ENCODE measurements at regions not wholly inside any gene's neighbourhood (a gene's known extent, or its start where the extent isn't known, plus 50 kb on each side); places are given as distances from the start of the nearest gene placed in this dataset.

DNA sequence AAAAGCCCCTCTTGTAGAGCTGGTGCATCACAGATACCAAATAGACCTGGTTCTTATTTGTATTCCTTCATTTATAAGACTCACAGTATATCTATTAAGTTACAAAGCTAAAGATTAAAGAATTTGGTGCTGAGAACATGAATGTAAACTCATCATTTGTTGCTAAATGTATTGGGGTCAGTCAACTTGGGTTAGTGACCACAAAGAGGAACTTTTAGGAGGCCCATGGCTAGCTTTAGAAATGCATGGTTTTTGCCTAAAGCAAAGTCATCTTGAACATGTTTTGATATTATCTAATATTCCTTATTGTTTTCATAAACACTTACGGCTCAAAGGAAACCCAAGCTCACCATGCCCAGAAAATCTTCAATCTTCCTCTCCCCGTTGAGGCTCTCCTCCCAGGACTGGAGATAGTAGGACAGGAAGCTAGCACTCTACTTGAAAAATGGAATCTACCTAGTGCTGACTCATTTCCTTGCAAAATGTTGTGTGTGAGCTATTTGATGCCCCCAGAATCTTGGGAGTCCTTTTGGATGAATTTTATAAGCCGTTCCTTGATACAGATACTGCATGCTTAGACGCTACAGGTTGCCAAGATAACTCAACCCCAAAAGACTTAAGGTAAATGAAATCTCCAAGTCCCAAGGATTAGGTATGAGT, 121.4 kb downstream of the BMP2 start:
- Histone ChIP-seq H3K36me3 (ENCODE audit: control insufficient read depth, insufficient read depth, low read length) (no peaks in the 10 kb centered on the region), H3K27ac (ENCODE audit: low read length) (no peak overlapping the region), H3K9me3 (ENCODE audit: control insufficient read depth, insufficient read depth, low read depth, low read length) (no peaks in the 10 kb centered on the region), H3K4me1 (ENCODE audit: control insufficient read depth, insufficient read depth, low read length) (no peaks in the 10 kb centered on the region), H3K4me3 (ENCODE audit: low read depth in 2 of 2, low read length in 2 of 2) (no peak overlapping the region), H3K27me3 (ENCODE audit: control insufficient read depth, insufficient read depth, low read length) (no peaks in the 10 kb centered on the region; the same call in 1 of the 2 replicates)
- DNase-seq (ENCODE audit: low read depth, low spot score) (no peak), ATAC-seq (no peak)
- ChIA-PET CTCF (no interaction called here), POLR2A (no interaction called here)
- intact Hi-C loops (cut with micrococcal nuclease; ENCODE audit: unreplicated experiment), result no loop called here
- TF ChIP-seq SIN3A (IDR thresholded peaks at IDR 0.05; ENCODE audit: borderline replicate concordance, insufficient read depth, low read depth, low read length), result no peak
- in situ Hi-C loops (cut with HindIII; ENCODE audit: low pct_unique_long_range_greater_than_20kb, low sequenced_read_pairs), result no loop called here
- no TSS peak for BruUV-seq (replicated peaks)

DNA sequence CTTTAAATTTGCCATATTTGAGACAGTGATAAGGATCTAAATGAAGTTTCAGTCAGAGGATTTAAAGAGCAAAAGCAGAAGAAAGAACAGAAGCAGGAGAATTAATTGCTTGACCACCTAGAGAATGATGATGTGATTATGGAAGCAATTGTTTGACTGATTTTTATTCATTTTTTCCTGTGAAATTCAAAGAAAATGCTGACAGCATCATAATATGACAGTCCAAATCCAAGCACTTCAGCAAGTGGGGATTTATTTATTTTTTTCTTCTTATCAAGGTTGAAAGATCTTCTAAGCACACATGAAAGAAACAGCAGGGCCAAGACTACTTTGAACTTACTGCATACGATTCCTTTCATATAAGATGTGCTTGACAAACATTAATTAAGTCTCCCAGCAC, 125.2 kb downstream of the BMP2 start:
- CTCF ChIA-PET, result no interaction called here
- in situ Hi-C loops (cut with HindIII; ENCODE audit: low pct_unique_long_range_greater_than_20kb, low sequenced_read_pairs), result no loop called here
- intact Hi-C loops (cut with micrococcal nuclease; ENCODE audit: unreplicated experiment), result no loop called here

More for the DNA sequence above, 125.2 kb downstream of the BMP2 start:
- BruUV-seq (replicated peaks), result no TSS peak
- ATAC-seq (no peak), DNase-seq (ENCODE audit: low read depth, low spot score) (no peak)
- Histone ChIP-seq H3K4me1 (ENCODE audit: control insufficient read depth, insufficient read depth, low read length) (no peaks in the 10 kb centered on the region), H3K27ac (ENCODE audit: low read length) (no peak overlapping the region), H3K36me3 (ENCODE audit: control insufficient read depth, insufficient read depth, low read length) (no peaks in the 10 kb centered on the region), H3K27me3 (ENCODE audit: control insufficient read depth, insufficient read depth, low read length) (no peaks in the 10 kb centered on the region), H3K4me3 (ENCODE audit: low read depth in 2 of 2, low read length in 2 of 2) (no peak overlapping the region), H3K9me3 (ENCODE audit: control insufficient read depth, insufficient read depth, low read depth, low read length) (no peaks in the 10 kb centered on the region)
- no peak for TF ChIP-seq POLR2AphosphoS5 (IDR thresholded peaks at IDR 0.05; ENCODE audit: low read depth, low read length)
- no peak for TF ChIP-seq SIN3A (IDR thresholded peaks at IDR 0.05; ENCODE audit: borderline replicate concordance, insufficient read depth, low read depth, low read length)
- TF ChIP-seq CTCF (IDR thresholded peaks at IDR 0.05), result no peak
- TF ChIP-seq TCF7L2 (IDR thresholded peaks at IDR 0.05; ENCODE audit: low read depth, low read length), result no peak
- TF ChIP-seq REST (IDR thresholded peaks at IDR 0.05; ENCODE audit: insufficient read depth in 1 of 2, low read depth in 2 of 2, low read length in 1 of 2), result no peak
- POLR2A ChIA-PET, result no interaction called here

Data from Panc1 (cell line).